MM.1S (cell line): ENCODE measurements at regions not wholly inside any gene's neighbourhood (a gene's known extent, or its start where the extent isn't known, plus 50 kb on each side); places are given as distances from the start of the nearest gene placed in this dataset.

Source experiments
- CTCF ChIP-seq: fragments of 300-600 bp; sonication (generic); IDR thresholded peaks from 2 replicates; pipeline ENCODE4 v1.5.1; 2016; ENCODE audit warnings: antibody characterized with exemption, low read length, mixed read lengths
- EZH2 ChIP-seq: fragments of 300-600 bp; sonication (generic); optimal IDR thresholded peaks from 2 replicates; pipeline ENCODE3; 2017; ENCODE audit warnings: low read depth, mild to moderate bottlenecking, antibody characterized with exemption, low read length, mixed read lengths

- TF ChIP-seq CTCF: no peak
- TF ChIP-seq EZH2: no peak
Measured at GRCh38 chr12:67056329-67056728, 212.8 kb upstream of the CAND1 start.
